ENCODE measurements at regions not wholly inside any gene's neighbourhood (a gene's known extent, or its start where the extent isn't known, plus 50 kb on each side); places are given as distances from the start of the nearest gene placed in this dataset.
"Not testable (repeated sequence)": the region's sequence is repeated elsewhere in the genome, so short reads cannot be mapped to it uniquely, and the experiment has no call there.

GRCh38 chr13:81283062-81283461, 942.1 kb upstream of the SPRY2 start:
- WGBS (ENCODE audit: insufficient coverage): 100% methylated on average over 1 of the region's 2 CpGs
- POLR2A ChIA-PET: no interaction called here

DNA sequence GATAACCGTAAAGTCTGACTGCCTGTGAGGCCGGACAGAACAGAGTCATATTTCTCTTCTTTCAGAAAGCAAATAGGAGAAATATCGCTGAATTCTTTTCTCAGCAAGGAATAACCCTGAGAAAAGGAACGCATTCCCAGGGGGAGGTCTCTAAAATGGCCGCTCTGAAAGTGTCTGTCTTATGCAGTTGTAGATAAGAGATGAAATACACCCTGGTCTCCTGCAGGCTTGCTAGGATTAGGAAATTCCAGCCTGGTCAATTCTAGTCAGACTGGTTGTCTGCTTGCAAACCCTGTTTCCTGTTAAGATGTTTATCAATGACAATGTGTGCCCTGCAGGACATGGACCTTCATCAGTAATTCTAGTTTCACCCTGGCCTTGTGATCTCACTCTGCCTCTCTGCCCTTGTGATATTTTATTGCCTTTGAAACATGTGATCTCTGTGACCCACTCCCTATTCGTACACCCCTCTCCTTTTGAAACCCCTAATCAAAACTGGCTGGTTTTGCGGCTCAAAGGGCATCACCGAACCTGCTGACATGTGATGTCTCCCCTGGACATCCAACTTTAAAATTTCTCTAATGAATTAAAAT, 934.8 kb upstream of the SPRY2 start:
- POLR2A ChIA-PET: no interaction called here
- 81% methylated on average over 4 of the region's 8 CpGs for WGBS (ENCODE audit: insufficient coverage)

More at GRCh38 chr13:81283062-81283461, 942.1 kb upstream of the SPRY2 start:
- no peaks in the 10 kb centered on the region for H3K27me3 ChIP-seq (replicated peaks in 1 of 2; ENCODE audit: control insufficient read depth in 2 of 2, extremely low read depth in 1 of 2, insufficient read depth in 2 of 2, low read length in 1 of 2)
- no peaks in the 10 kb centered on the region for H3K4me1 ChIP-seq (ENCODE audit: control insufficient read depth in 1 of 2, extremely low read depth in 1 of 2, insufficient read depth in 2 of 2, low read length in 2 of 2)
- H3K4me3 Mint-ChIP-seq: no peak overlapping the region
- no peak overlapping the region for H3K27ac ChIP-seq (ENCODE audit: low read length)
- no peak overlapping the region for H3K4me3 ChIP-seq (ENCODE audit: control insufficient read depth in 1 of 2, extremely low read depth in 1 of 2, low read length in 1 of 2)
- H3K9me3 ChIP-seq: no peaks in the 10 kb centered on the region
- CTCF ChIA-PET: no interaction called here
- no peaks in the 10 kb centered on the region for H3K27me3 Mint-ChIP-seq
- no peaks in the 10 kb centered on the region for H3K36me3 ChIP-seq (ENCODE audit: control insufficient read depth in 2 of 2, extremely low read depth in 1 of 2, insufficient read depth in 1 of 2, low read length in 1 of 2)
- ATAC-seq (replicated peaks in 1 of 4): no peak
- no peaks in the 10 kb centered on the region for H3K4me1 Mint-ChIP-seq
- H3K27ac Mint-ChIP-seq: no peak overlapping the region
- no peak for DNase-seq
- H3K9me3 Mint-ChIP-seq: peaks cover 8 to 20% (median 8%) of the 10 kb centered on the region in 3 donors
- no peaks in the 10 kb centered on the region for H3K36me3 Mint-ChIP-seq

GRCh38 chr13:81247711-81248110, 906.8 kb upstream of the SPRY2 start:
- H3K27me3 ChIP-seq (replicated peaks in 1 of 2; ENCODE audit: control insufficient read depth in 2 of 2, extremely low read depth in 1 of 2, insufficient read depth in 2 of 2, low read length in 1 of 2): no peaks in the 10 kb centered on the region
- CTCF ChIA-PET: no interaction called here
- no peaks in the 10 kb centered on the region for H3K4me1 ChIP-seq (ENCODE audit: control insufficient read depth in 1 of 2, extremely low read depth in 1 of 2, insufficient read depth in 2 of 2, low read length in 2 of 2)
- POLR2A ChIA-PET: no interaction called here
- no peaks in the 10 kb centered on the region for H3K4me1 Mint-ChIP-seq
- no peak overlapping the region for H3K27ac Mint-ChIP-seq
- no peaks in the 10 kb centered on the region for H3K27me3 Mint-ChIP-seq
- no CpG with 5 or more reads among the region's 2 CpGs for WGBS (ENCODE audit: insufficient coverage)
- no peaks in the 10 kb centered on the region for H3K36me3 Mint-ChIP-seq
- no peaks in the 10 kb centered on the region for H3K36me3 ChIP-seq (ENCODE audit: control insufficient read depth in 2 of 2, extremely low read depth in 1 of 2, insufficient read depth in 1 of 2, low read length in 1 of 2)
- peaks cover 9 to 15% (median 9%) of the 10 kb centered on the region in 3 donors for H3K9me3 Mint-ChIP-seq
- H3K4me3 ChIP-seq (ENCODE audit: control insufficient read depth in 1 of 2, extremely low read depth in 1 of 2, low read length in 1 of 2): no peak overlapping the region
- H3K4me3 Mint-ChIP-seq: no peak overlapping the region
- H3K27ac ChIP-seq (ENCODE audit: low read length): no peak overlapping the region
- no peaks in the 10 kb centered on the region for H3K9me3 ChIP-seq
- no peak for DNase-seq
- ATAC-seq (replicated peaks in 1 of 4): no peak

More for the DNA sequence above, 934.8 kb upstream of the SPRY2 start:
- Mint-ChIP-seq H3K36me3 (no peaks in the 10 kb centered on the region), H3K27ac (no peak overlapping the region), H3K9me3 (peaks cover 22 to 41% (median 25%) of the 10 kb centered on the region in 3 donors), H3K27me3 (no peaks in the 10 kb centered on the region), H3K4me1 (no peaks in the 10 kb centered on the region), H3K4me3 (no peak overlapping the region)
- no peaks in the 10 kb centered on the region for H3K36me3 ChIP-seq (ENCODE audit: control insufficient read depth in 2 of 2, extremely low read depth in 1 of 2, insufficient read depth in 1 of 2, low read length in 1 of 2)
- no peak overlapping the region for H3K4me3 ChIP-seq (ENCODE audit: control insufficient read depth in 1 of 2, extremely low read depth in 1 of 2, low read length in 1 of 2)
- no peaks in the 10 kb centered on the region for H3K27me3 ChIP-seq (replicated peaks in 1 of 2; ENCODE audit: control insufficient read depth in 2 of 2, extremely low read depth in 1 of 2, insufficient read depth in 2 of 2, low read length in 1 of 2)
- no peak overlapping the region for H3K27ac ChIP-seq (ENCODE audit: low read length)
- DNase-seq (no peak), ATAC-seq (replicated peaks in 1 of 4) (no peak)
- H3K9me3 ChIP-seq: no peaks in the 10 kb centered on the region
- no peaks in the 10 kb centered on the region for H3K4me1 ChIP-seq (ENCODE audit: control insufficient read depth in 1 of 2, extremely low read depth in 1 of 2, insufficient read depth in 2 of 2, low read length in 2 of 2)
- CTCF ChIA-PET: no interaction called here

DNA sequence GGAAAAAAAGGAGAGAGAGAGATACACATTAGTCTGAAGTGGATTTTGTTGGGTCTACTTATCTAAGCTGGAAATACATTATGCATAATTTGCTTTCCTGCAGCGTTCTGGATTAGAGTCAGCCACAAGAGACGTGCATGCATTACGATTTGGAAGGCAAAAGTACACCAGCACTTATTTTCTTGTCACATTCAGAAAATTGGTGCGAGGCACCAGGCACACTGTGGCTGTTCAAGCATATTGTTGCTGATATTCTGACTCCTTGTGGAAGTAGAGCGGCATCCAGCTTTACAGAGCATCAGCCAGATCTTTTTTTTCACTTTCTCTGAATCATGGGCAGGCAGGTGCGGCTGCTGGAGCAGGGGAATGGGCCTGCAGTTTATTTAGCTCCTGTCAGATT, 905.6 kb upstream of the SPRY2 start:
- Histone ChIP-seq H3K9me3 (no peaks in the 10 kb centered on the region), H3K4me3 (ENCODE audit: control insufficient read depth in 1 of 2, extremely low read depth in 1 of 2, low read length in 1 of 2) (no peak overlapping the region), H3K36me3 (ENCODE audit: control insufficient read depth in 2 of 2, extremely low read depth in 1 of 2, insufficient read depth in 1 of 2, low read length in 1 of 2) (no peaks in the 10 kb centered on the region), H3K27me3 (replicated peaks in 1 of 2; ENCODE audit: control insufficient read depth in 2 of 2, extremely low read depth in 1 of 2, insufficient read depth in 2 of 2, low read length in 1 of 2) (no peaks in the 10 kb centered on the region), H3K27ac (ENCODE audit: low read length) (no peak overlapping the region), H3K4me1 (ENCODE audit: control insufficient read depth in 1 of 2, extremely low read depth in 1 of 2, insufficient read depth in 2 of 2, low read length in 2 of 2) (no peaks in the 10 kb centered on the region)
- Mint-ChIP-seq H3K36me3 (no peaks in the 10 kb centered on the region), H3K27me3 (no peaks in the 10 kb centered on the region), H3K4me1 (no peaks in the 10 kb centered on the region), H3K4me3 (no peak overlapping the region), H3K9me3 (peaks cover 9 to 14% (median 13%) of the 10 kb centered on the region in 3 donors), H3K27ac (no peak overlapping the region)
- ChIA-PET CTCF (no interaction called here), POLR2A (no interaction called here)
- 74% methylated on average over 6 of the region's 6 CpGs for WGBS (ENCODE audit: insufficient coverage)
- no peak for ATAC-seq (replicated peaks in 1 of 4)
- no peak for DNase-seq

DNA sequence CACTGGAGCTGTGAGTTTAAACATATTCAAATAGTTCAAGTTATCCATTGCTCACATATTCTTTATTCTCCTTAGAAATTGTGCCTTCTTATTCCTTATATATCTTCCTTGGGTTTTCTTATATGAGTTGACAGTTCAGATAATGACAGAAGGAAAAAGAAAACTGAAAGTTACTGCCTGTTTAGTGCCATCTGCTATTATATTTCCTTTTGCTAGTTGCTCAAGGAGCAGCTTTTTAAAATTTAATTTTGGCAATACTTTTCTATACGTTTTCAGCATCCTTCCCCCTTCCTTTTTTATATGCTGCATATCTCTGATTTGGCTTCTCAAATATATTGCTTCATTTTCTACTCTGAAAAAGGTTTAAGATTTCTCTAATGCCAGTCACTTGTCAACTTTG, 903.1 kb upstream of the SPRY2 start:
- H3K9me3 Mint-ChIP-seq: peaks cover 5 to 10% (median 7%) of the 10 kb centered on the region in 3 donors
- H3K4me1 Mint-ChIP-seq: no peaks in the 10 kb centered on the region
- H3K9me3 ChIP-seq: no peaks in the 10 kb centered on the region
- ChIA-PET POLR2A (no interaction called here), CTCF (no interaction called here)
- H3K27me3 ChIP-seq (replicated peaks in 1 of 2; ENCODE audit: control insufficient read depth in 2 of 2, extremely low read depth in 1 of 2, insufficient read depth in 2 of 2, low read length in 1 of 2): no peaks in the 10 kb centered on the region
- H3K36me3 ChIP-seq (ENCODE audit: control insufficient read depth in 2 of 2, extremely low read depth in 1 of 2, insufficient read depth in 1 of 2, low read length in 1 of 2): no peaks in the 10 kb centered on the region
- H3K27ac Mint-ChIP-seq: no peak overlapping the region
- no peaks in the 10 kb centered on the region for H3K27me3 Mint-ChIP-seq
- ATAC-seq (replicated peaks in 1 of 4) (no peak), DNase-seq (no peak)
- WGBS (ENCODE audit: insufficient coverage): no CpG with 5 or more reads among the region's 1 CpG
- no peaks in the 10 kb centered on the region for H3K36me3 Mint-ChIP-seq
- H3K4me3 Mint-ChIP-seq: no peak overlapping the region
- H3K4me1 ChIP-seq (ENCODE audit: control insufficient read depth in 1 of 2, extremely low read depth in 1 of 2, insufficient read depth in 2 of 2, low read length in 2 of 2): no peaks in the 10 kb centered on the region
- no peak overlapping the region for H3K4me3 ChIP-seq (ENCODE audit: control insufficient read depth in 1 of 2, extremely low read depth in 1 of 2, low read length in 1 of 2)
- no peak overlapping the region for H3K27ac ChIP-seq (ENCODE audit: low read length)

GRCh38 chr13:81230386-81230785, 889.5 kb upstream of the SPRY2 start:
- CTCF ChIA-PET: no interaction called here
- H3K27ac ChIP-seq (ENCODE audit: low read length): no peak overlapping the region
- no peak for ATAC-seq (replicated peaks in 1 of 4)

DNA sequence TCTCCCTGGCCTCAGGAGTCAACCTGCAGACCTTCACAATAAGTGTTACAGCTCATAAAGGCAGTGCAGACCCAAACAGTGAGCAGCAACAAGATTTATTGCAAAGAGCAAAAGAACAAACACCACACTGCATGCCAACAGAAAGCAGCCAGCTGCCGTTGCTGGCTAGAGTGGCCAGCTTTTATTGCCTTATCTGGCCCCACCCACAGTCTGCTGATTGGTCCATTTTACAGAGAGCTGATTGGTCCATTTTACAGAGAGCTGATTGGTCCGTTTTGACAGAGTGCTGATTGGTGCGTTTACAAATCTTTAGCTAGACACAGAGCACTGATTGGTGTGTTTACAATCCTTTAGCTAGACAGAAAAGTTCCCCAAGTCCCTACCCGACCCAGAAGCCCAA, 885.9 kb upstream of the SPRY2 start:
- H3K9me3 Mint-ChIP-seq: peaks cover 4 to 17% (median 7%) of the 10 kb centered on the region in 3 donors
- POLR2A ChIA-PET; H3K36me3 ChIP-seq (ENCODE audit: control insufficient read depth in 2 of 2, extremely low read depth in 1 of 2, insufficient read depth in 1 of 2, low read length in 1 of 2); H3K27ac Mint-ChIP-seq; H3K4me3 Mint-ChIP-seq; H3K9me3 ChIP-seq; H3K27me3 ChIP-seq (replicated peaks in 1 of 2; ENCODE audit: control insufficient read depth in 2 of 2, extremely low read depth in 1 of 2, insufficient read depth in 2 of 2, low read length in 1 of 2); H3K36me3 Mint-ChIP-seq; H3K27ac ChIP-seq (ENCODE audit: low read length); DNase-seq; H3K4me1 Mint-ChIP-seq; H3K27me3 Mint-ChIP-seq; ATAC-seq (replicated peaks in 1 of 4); H3K4me1 ChIP-seq (ENCODE audit: control insufficient read depth in 1 of 2, extremely low read depth in 1 of 2, insufficient read depth in 2 of 2, low read length in 2 of 2); CTCF ChIA-PET; H3K4me3 ChIP-seq (ENCODE audit: control insufficient read depth in 1 of 2, extremely low read depth in 1 of 2, low read length in 1 of 2): not testable (repeated sequence)
- WGBS (ENCODE audit: insufficient coverage): no CpG with 5 or more reads among the region's 4 CpGs

More at GRCh38 chr13:81230386-81230785, 889.5 kb upstream of the SPRY2 start:
- POLR2A ChIA-PET: no interaction called here
- Mint-ChIP-seq H3K27ac (no peak overlapping the region), H3K4me1 (no peaks in the 10 kb centered on the region), H3K36me3 (no peaks in the 10 kb centered on the region), H3K4me3 (no peak overlapping the region), H3K27me3 (no peaks in the 10 kb centered on the region), H3K9me3 (peaks cover 0 to 10% (median 7%) of the 10 kb centered on the region in 3 donors)
- Histone ChIP-seq H3K9me3 (no peaks in the 10 kb centered on the region), H3K27me3 (replicated peaks in 1 of 2; ENCODE audit: control insufficient read depth in 2 of 2, extremely low read depth in 1 of 2, insufficient read depth in 2 of 2, low read length in 1 of 2) (no peaks in the 10 kb centered on the region), H3K4me1 (ENCODE audit: control insufficient read depth in 1 of 2, extremely low read depth in 1 of 2, insufficient read depth in 2 of 2, low read length in 2 of 2) (no peaks in the 10 kb centered on the region), H3K4me3 (ENCODE audit: control insufficient read depth in 1 of 2, extremely low read depth in 1 of 2, low read length in 1 of 2) (no peak overlapping the region), H3K36me3 (ENCODE audit: control insufficient read depth in 2 of 2, extremely low read depth in 1 of 2, insufficient read depth in 1 of 2, low read length in 1 of 2) (no peaks in the 10 kb centered on the region)
- no CpG with 5 or more reads among the region's 2 CpGs for WGBS (ENCODE audit: insufficient coverage)
- no peak for DNase-seq
